Inferior parietal cortex (tissue), 1 donor: ENCODE measurements at regions not wholly inside any gene's neighbourhood (a gene's known extent, or its start where the extent isn't known, plus 50 kb on each side); places are given as distances from the start of the nearest gene placed in this dataset.
"Not testable (repeated sequence)": the region's sequence is repeated elsewhere in the genome, so short reads cannot be mapped to it uniquely, and the experiment has no call there.

Source experiments
- DNase-seq: peaks from one replicate; pipeline ENCODE4 v3.0.0-alpha.2; 2016; ENCODE audit errors: extremely low spot score

GRCh38 chr14:106196459-106196858 lies 670.1 kb downstream of the TMEM121 start:
- not testable (repeated sequence) for DNase-seq

GRCh38 chr14:106197264-106197663 lies 670.9 kb downstream of the TMEM121 start:
- not testable (repeated sequence) for DNase-seq

DNA sequence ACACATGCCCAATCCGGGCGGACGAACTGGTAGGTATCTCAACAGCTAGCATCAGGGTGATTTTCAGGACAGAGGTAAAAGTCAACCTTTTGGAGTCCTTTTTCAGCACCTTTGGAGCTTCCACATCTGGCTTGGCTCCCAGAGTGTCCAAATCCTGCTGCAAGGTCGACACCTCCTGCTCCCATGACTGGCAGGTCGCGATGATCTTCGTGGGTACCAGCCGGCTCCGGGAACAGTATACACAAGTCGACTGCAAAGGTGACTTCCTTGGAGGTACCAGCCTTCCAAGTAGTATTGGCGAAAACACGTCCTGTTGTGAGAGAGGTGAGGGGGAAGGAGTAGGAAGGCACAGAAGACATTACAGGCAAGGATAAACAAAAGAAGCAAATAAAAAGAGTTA lies 672.7 kb downstream of the TMEM121 start:
- no peak for DNase-seq

DNA sequence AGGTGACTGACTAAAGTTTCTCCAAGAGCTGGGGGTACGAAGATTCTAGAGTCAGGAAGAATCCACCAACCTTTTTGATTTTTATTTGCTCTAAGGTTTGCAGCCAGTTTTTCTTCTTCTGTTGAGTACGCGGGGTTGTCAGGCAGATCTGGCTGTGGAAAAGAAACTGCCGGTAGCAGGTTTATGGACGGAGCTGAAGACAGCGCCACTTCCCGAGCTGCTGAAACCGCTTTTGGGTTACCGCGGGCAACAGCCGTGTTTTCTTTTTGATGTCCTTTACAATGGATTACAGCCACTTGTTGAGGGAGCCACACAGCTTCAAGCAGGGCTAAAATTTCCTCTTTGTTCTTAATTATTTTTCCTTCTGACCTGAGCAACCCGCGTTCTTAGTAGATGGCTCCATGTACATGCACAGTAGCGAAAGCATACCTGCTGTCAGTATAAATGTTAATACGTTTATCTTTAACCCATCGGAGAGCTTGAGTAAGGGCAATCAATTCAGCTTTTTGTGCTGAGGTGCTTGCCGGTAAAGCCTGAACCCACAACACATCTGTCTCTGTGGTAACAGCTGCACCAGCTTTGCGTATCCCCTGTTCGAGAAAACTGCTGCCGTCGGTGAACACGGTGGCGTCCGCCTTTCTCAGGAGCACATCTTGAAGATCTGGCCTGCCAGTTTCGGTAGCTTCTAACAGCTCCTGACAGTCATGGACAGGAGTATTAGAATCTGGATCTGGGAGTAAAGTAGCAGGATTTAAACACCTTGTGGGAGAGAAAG lies 674.3 kb downstream of the TMEM121 start:
- DNase-seq, result no peak

GRCh38 chr14:106201376-106201775 lies 675.0 kb downstream of the TMEM121 start:
- DNase-seq, result no peak

GRCh38 chr14:106203438-106203837 lies 677.1 kb downstream of the TMEM121 start:
- no peak for DNase-seq

- DNase-seq, result no peak
Measured at GRCh38 chr14:106204063-106204462, 677.7 kb downstream of the TMEM121 start.

DNA sequence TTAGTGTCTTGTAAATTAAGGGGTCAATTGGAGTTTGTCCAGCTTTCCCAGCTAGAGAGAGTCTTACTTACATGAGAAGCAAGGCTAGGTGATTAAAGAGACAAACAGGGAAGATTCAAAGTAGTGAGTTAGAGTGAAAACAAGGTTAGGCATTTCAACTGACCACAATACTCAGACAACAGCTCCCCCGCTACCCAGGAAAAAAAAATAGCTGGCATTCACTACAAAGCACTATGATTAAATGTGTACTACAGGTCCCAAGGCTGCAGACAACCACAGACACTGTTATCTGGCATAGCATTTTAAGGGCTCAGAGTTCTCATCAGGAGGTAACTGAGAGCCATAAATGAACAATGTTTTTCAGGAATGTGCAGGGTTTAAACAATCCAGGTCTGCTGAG lies 680.9 kb downstream of the TMEM121 start:
- DNase-seq, result no peak

DNA sequence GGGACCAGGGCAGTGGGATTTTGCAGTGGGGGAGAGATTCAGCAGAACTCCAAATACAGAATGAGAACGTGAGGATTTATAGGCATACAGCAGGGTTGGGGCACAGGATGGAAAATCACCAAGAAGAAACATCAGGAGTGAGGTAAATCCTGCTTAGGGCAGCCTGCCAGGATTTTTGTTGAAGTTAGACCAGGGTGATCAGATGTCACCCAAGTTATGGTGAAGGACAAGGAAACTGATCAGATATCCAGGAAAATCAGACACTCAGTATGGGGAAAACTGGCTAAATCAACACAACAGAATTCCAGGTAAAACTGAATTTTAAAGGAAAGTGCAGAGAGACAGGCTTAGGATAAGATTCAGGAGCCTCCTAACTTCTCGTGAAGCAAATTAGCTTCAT lies 682.4 kb downstream of the TMEM121 start:
- DNase-seq, result no peak

GRCh38 chr14:106209755-106210154 lies 683.4 kb downstream of the TMEM121 start:
- DNase-seq, result no peak

DNA sequence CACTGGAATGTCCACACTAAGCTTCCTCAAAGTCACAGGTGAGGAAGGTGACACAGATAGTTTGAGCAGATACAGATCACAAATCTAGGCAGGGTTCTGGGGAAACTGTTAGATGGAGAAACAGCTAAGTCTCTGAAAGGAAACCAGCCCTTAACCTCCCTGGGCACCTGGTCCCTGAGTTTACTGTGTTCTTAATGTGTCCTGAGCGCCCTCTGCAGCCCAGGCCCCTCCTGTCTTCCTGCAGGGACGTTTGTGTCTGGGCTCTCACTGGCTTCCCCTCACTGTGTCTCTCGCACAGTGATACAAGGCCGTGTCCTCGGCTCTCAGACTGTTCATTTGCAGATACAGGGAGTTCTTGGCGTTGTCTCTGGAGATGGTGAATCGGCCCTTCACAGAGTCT lies 684.3 kb downstream of the TMEM121 start:
- no peak for DNase-seq

- no peak for DNase-seq
Measured at GRCh38 chr14:106211334-106211900, 685.0 kb downstream of the TMEM121 start.

DNA sequence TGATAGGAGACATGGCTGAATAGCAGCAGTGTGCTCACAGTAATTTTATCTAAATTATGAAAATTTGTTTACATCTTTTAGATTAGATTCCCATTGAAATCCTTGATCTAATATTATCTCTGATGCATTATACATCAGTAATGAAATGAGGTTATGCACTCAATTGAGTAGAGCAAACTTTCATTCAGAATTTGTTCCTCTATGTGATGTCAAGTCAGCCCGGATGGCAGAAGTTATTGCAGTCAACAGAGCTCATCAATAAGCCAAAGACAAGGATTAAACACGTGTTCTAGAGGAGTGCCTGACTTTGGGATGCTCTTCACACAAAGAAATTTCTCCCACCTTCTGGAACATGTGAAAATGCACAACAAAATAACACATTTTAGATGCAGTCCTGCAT lies 688.8 kb downstream of the TMEM121 start:
- DNase-seq, result no peak

GRCh38 chr14:106216679-106217078 lies 690.3 kb downstream of the TMEM121 start:
- no peak for DNase-seq

GRCh38 chr14:106218174-106218573 lies 691.8 kb downstream of the TMEM121 start:
- DNase-seq, result no peak

GRCh38 chr14:106222311-106222710 lies 695.9 kb downstream of the TMEM121 start:
- DNase-seq, result no peak

GRCh38 chr14:106222731-106223130 lies 696.3 kb downstream of the TMEM121 start:
- DNase-seq, result no peak

- DNase-seq, result no peak
Measured at GRCh38 chr14:106227793-106228192, 701.4 kb downstream of the TMEM121 start.

- no peak for DNase-seq
Measured at GRCh38 chr14:106228541-106229158, 702.3 kb downstream of the TMEM121 start.

- DNase-seq, result no peak
Measured at GRCh38 chr14:106230071-106230470, 703.7 kb downstream of the TMEM121 start.

DNA sequence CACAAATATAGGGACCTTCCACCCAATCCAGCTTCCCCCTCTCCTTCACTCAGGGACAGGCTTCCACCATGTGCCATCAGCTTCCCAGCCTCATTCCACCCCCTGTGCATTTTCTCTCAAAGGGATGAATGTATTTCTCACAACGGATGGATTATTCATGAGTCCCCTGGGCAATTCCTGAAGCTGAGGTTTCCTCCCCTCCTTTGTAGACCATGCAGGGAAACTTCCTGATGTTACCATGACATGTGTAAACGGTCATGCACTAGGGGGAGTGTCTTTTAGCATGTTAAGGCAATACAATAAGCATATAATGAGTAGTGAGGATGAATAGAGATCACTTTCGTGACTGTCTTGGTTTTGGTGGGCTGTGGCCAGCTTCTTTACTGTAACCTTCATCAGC lies 706.8 kb downstream of the TMEM121 start:
- DNase-seq, result not testable (repeated sequence)

- DNase-seq, result not testable (repeated sequence)
Measured at GRCh38 chr14:106234525-106235254, 708.3 kb downstream of the TMEM121 start.
